Neural cell (in vitro differentiated cells): ENCODE measurements at regions not wholly inside any gene's neighbourhood (a gene's known extent, or its start where the extent isn't known, plus 50 kb on each side); places are given as distances from the start of the nearest gene placed in this dataset.

ENCODE experiments used
- CTCF ChIP-seq: fragments of 450-650 bp; IDR thresholded peaks from 2 replicates; pipeline ENCODE4 v1.5.1; 2014; ENCODE audit warnings: antibody characterized with exemption, mild to moderate bottlenecking, moderate library complexity; ENCODE audit not compliant: poor library complexity, severe bottlenecking
- EP300 ChIP-seq: fragments of 450-650 bp; conservative IDR thresholded peaks from 2 replicates; pipeline ENCODE4 v1.6.1; 2014; ENCODE audit warnings: antibody characterized with exemption, mild to moderate bottlenecking, moderate library complexity; ENCODE audit not compliant: poor library complexity, severe bottlenecking
- EZH2 ChIP-seq: fragments of 200-600, 300-800 bp; shearing (Covaris generic), sonication (generic); IDR thresholded peaks from 2 replicates; pipeline ENCODE4 v1.6.1; 2014; ENCODE audit warnings: antibody characterized with exemption, low read length, borderline replicate concordance, mild to moderate bottlenecking; ENCODE audit not compliant: insufficient read depth, poor library complexity, severe bottlenecking
- MXI1 ChIP-seq: fragments of 450-650 bp; conservative IDR thresholded peaks from 2 replicates; pipeline ENCODE4 v1.6.1; 2014; ENCODE audit warnings: antibody characterized with exemption, mild to moderate bottlenecking; ENCODE audit not compliant: poor library complexity, severe bottlenecking
- POLR2AphosphoS5 ChIP-seq: IDR thresholded peaks from 2 replicates; pipeline ENCODE4 v1.6.1; 2012
- RAD21 ChIP-seq: fragments of 450-650 bp; conservative IDR thresholded peaks from 2 replicates; pipeline ENCODE4 v1.6.1; 2014; ENCODE audit warnings: antibody characterized with exemption, mild to moderate bottlenecking, moderate library complexity
- REST ChIP-seq: IDR thresholded peaks from 2 replicates; pipeline ENCODE4 v1.6.1; 2012; ENCODE audit warnings: borderline replicate concordance
- TAF1 ChIP-seq: IDR thresholded peaks from 2 replicates; pipeline ENCODE4 v1.6.1; 2012; ENCODE audit warnings: low read depth

- TF ChIP-seq CTCF, result no peak
- TF ChIP-seq EZH2, result no peak
- no peak for TF ChIP-seq EP300
- TF ChIP-seq POLR2AphosphoS5, result no peak
- no peak for TF ChIP-seq TAF1
- TF ChIP-seq RAD21, result no peak
- no peak for TF ChIP-seq REST
- no peak for TF ChIP-seq MXI1
Measured at GRCh38 chr18:54742120-54742519, 86.2 kb upstream of the RAB27B start.
